GM12874 (cell line): ENCODE measurements at regions not wholly inside any gene's neighbourhood (a gene's known extent, or its start where the extent isn't known, plus 50 kb on each side); places are given as distances from the start of the nearest gene placed in this dataset.

Experiments
- CTCF ChIP-seq: IDR thresholded peaks from 2 replicates; pipeline ENCODE4 v1.5.1; 2011; ENCODE audit warnings: low read depth, mild to moderate bottlenecking, control low read depth, low read length, moderate library complexity; ENCODE audit not compliant: insufficient read depth

- no peak for TF ChIP-seq CTCF
Measured at GRCh38 chr12:72209086-72209485, 63.1 kb upstream of the TRHDE start.

- no peak for TF ChIP-seq CTCF
Measured at GRCh38 chr12:72214163-72214562, 58.0 kb upstream of the TRHDE start.

GRCh38 chr12:72219937-72220336 lies 52.2 kb upstream of the TRHDE start:
- TF ChIP-seq CTCF, result no peak
